Activated T-helper 9 cell treated with anti-CD3 and anti-CD28 coated beads, Interleukin-2, amount 50 U/mL, for 16 hours (primary cell): ENCODE measurements at regions not wholly inside any gene's neighbourhood (a gene's known extent, or its start where the extent isn't known, plus 50 kb on each side); places are given as distances from the start of the nearest gene placed in this dataset.

Experiments
- DNase-seq: peaks from one replicate; pipeline ENCODE4 v3.0.0-alpha.2; 2020; ENCODE audit warnings: low read depth

DNA sequence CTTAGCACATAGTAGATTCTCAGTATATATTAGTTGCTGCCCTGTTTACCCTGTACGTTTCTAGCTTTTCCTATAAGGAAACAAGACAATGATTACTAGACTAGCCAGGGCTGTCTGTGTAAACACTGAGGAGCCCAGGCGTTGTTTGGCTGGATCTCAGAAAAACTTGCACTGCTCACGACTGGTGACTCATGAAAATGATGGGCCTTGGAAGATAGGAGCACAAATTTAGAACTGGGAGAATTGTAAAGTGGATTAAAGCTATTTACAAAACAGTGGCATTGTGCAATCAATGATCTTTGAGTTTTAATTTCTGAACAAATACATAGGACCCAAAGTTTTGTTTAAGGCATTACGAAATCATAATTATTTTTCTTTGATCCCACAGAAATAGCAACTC, 276.9 kb downstream of the FAM76B start:
- no peak for DNase-seq

DNA sequence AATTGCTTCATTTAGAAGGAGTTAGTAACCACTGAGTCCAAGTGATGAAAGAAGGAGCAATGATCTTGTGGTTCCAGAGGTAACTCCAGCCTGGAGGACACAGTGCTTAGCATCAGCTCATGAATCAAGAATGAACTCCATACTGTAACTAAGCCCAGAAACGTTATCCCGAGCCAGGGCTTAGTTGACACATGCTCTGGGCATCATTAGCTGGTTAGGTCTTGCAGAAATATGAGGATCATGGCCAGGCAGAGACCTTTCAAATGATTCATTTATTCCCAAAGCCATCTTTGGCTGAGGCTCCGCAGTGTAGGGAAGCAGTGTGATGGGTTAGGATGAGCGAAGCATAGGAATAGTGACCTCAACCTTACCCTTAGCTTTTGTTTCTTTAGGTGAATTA, 277.4 kb downstream of the FAM76B start:
- no peak for DNase-seq

GRCh38 chr11:95508219-95508890, 277.4 kb upstream of the SESN3 start:
- DNase-seq, result no peak

DNA sequence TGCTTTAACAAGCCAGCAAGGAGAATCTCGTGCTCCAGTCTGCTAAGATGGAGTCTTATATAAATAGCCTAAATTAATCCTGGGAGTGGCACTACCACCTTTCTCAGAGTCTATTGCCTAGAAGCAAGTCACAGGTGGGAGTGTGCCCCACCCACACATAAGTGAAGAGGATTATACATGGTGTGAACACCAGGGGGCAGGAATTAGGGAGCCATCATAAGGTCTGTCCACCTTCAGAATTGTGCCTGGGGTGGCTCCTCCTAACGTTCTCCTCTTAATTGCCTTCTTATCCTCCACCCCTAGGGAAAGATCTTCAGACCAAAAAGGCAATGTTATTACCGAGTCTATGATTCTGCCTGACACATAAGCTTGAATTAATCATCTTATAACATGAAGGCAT, 276.8 kb upstream of the SESN3 start:
- DNase-seq, result no peak

DNA sequence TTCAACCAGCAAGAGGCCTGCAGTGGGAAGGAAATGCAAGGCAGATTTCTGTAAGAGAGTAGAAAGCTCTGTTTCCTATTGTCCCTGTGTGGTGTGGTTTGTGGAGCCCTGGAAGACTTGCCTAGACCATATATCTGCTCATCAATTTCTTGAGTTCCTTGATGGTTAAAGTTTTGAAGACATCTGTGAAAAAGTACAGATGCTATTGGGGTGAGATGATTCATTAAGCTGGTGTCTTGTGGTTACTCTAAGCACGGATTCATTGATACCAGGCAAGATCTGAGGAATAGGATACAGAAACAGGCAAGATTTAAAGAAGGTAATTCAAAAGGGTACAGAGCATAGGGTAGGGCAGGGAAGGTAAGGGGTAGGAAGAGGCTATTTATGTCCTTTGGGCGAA, 275.8 kb upstream of the SESN3 start:
- no peak for DNase-seq

GRCh38 chr11:95505927-95506426, 275.0 kb upstream of the SESN3 start:
- no peak for DNase-seq

- DNase-seq, result no peak
Measured at GRCh38 chr11:95503047-95503446, 272.0 kb upstream of the SESN3 start.

DNA sequence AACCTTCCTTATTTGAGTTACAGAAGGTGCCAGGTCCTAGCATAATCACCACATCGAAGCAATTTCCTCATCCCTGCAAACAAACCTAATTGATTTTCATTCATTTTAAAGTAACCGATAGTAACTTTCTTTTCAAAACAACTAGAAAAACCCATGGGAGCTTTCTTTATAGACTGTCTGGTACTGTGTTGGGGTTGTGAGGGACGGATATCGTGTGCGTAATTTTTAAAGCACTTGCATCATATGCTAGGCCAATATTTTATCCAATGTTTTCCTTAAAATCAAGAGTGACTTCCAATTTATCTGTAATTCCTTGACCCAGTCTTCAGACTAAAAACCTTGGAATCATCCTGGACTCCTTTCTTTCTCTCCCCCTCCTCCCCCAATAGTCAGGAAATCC, 271.5 kb upstream of the SESN3 start:
- no peak for DNase-seq

- no peak for DNase-seq
Measured at GRCh38 chr11:95501761-95502266, 270.8 kb upstream of the SESN3 start.

DNA sequence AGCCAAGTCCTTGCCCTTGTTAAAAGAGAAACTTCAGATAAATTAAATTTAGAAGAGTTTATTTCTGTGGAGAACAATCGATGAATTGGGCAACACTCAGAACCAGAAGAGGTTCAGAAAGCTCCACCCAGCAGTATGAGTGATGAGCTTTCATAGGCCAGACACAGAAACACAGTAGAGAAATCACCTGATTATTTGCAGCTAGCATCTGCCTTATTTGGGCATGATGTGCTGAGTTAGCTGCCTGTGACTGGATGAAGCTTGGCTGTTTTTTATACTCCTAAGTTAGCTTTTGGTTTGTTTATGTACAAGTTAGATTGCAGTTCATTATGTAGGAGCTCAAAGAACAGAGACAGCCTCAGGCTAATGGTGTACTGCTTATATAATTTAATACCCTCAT, 269.5 kb upstream of the SESN3 start:
- no peak for DNase-seq

GRCh38 chr11:95499516-95500135, 268.6 kb upstream of the SESN3 start:
- no peak for DNase-seq

GRCh38 chr11:95498722-95499425, 267.9 kb upstream of the SESN3 start:
- DNase-seq, result no peak

GRCh38 chr11:95496901-95497300, 265.9 kb upstream of the SESN3 start:
- no peak for DNase-seq

GRCh38 chr11:95495706-95496105, 264.7 kb upstream of the SESN3 start:
- DNase-seq, result no peak

DNA sequence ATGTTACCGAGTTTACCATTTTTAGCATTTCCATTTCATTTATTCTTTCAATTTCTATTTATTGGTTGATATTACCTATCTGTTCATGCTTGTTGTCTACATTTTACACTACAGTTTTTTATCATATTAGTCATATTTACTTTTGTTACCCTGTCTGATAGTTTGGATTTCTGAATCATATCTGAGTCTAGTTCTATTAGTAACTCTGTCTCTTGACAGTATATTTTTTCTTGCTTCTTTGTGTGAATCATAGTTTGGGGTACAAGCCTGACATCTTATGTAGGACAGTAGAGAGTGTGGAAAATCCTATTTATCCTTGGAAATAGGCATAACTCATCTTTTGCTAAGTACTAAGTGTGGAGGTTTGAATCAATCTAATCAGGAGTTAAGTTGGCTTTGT, 263.9 kb upstream of the SESN3 start:
- DNase-seq, result no peak

DNA sequence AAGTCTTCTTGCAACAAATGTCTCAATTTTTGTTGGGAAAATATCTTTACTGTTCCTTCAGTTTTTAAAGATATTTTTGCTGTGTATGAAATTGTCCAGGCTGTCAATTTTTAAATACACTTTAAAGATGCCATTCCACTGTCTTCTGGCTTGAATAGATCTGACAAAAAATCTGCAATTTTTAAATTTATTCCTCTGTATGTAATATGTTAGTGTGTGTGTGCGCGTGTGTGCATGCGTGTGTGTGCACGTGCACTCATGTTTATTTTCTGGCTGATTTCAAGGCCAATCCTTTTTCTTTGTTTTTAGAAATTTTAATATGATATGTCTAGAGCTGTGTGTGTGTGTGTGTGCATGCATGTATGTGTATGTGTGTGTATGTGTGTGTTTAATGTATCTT, 263.2 kb upstream of the SESN3 start:
- DNase-seq, result no peak

DNA sequence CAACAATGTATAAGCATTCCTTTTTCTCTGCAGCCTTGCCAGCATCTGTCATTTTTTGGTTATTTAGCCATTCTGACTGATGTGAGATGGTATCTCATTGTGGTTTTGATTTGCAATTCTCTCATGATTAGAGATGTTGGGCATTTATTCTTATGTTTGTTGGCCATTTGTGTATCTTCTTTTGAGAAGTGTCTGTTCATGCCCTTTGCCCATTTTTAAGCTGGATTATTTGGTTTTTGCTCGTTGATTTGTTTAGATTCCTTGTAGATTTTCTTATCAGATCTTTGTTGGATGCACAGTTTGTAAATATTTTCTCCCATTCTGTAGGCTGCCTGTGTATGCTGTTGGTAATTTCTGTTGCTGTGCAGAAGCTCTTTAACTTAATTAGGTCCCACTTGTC, 259.6 kb upstream of the SESN3 start:
- DNase-seq, result no peak

GRCh38 chr11:95487938-95488337, 256.9 kb upstream of the SESN3 start:
- no peak for DNase-seq

- DNase-seq, result no peak
Measured at GRCh38 chr11:95487391-95487790, 256.4 kb upstream of the SESN3 start.

- DNase-seq, result no peak
Measured at GRCh38 chr11:95486979-95487378, 256.0 kb upstream of the SESN3 start.

DNA sequence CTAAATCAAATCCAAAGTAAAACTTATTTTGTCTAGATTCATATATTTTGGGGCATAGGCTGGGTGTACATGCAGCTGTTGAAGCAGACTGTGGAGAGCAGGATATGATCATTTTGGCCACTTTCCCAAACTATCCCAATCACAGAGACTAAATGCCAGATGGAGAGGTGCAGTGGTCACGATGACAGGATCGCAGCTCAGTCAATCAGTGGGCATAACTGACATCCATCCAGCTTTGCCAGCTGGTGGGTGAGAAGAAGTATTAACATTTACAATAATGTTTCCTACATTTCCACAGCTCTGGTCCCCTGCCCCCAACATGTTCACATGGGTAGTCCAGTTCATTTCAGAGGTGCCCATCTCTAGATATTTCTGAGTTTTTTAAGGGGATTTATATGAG, 255.5 kb upstream of the SESN3 start:
- no peak for DNase-seq

DNA sequence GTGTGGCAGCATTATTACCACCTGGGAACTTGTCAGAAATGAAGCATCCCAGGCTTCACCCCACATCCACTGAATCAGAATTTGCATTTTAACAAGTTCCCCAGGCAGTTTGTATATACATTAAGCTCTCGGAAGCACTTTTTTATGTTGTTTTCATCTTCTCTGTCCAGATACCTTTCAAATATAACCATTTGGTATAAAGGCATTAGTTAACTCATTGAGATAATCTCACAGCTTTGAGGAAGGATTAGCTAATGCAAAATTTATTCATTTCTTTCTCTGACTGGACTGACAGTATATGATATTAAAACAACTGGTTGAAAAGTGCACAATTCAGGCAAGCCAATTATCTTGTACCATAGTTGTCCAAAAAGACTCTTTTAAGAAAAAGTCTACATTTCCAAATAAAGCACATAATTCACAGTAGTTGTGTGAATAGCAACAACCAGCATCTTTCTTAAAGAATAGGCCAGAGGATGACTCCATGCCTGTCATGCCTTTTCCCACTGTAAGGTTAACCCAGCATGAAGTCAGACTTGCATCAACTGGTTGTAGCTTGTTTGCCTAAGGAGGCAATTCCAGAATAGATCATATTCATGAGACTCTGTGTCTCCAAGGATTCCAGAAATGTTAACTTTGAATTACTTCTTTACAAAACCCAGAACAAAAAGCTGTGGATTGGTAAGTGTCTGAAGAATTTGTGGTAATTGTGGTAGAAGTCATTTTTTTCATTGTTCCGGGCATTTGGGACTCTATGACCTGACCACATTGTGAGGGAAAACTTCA, 254.3 kb upstream of the SESN3 start:
- no peak for DNase-seq
